ENCODE measurements at regions not wholly inside any gene's neighbourhood (a gene's known extent, or its start where the extent isn't known, plus 50 kb on each side); places are given as distances from the start of the nearest gene placed in this dataset.

GRCh38 chr12:13668880-13669279, 312.5 kb downstream of the GRIN2B start:
- no peak for DNase-seq

GRCh38 chr12:13666806-13667205, 314.6 kb downstream of the GRIN2B start:
- DNase-seq = no peak

GRCh38 chr12:13661005-13661887, 320.2 kb downstream of the GRIN2B start:
- no peak for DNase-seq

- no peak for DNase-seq
These were observed 326.9 kb downstream of the GRIN2B start for GRCh38 chr12:13654456-13654855.

GRCh38 chr12:13652105-13652504, 329.3 kb downstream of the GRIN2B start:
- DNase-seq = no peak

- DNase-seq = no peak
These were observed 345.7 kb downstream of the GRIN2B start for GRCh38 chr12:13635709-13636108.

- no peak for DNase-seq
These were observed 349.5 kb downstream of the GRIN2B start for GRCh38 chr12:13631873-13632272.

- no peak for DNase-seq
These were observed 351.0 kb downstream of the GRIN2B start for GRCh38 chr12:13630354-13630753.

GRCh38 chr12:13628067-13628466, 353.3 kb downstream of the GRIN2B start:
- DNase-seq = no peak

- DNase-seq = no peak
These were observed 353.9 kb downstream of the GRIN2B start for GRCh38 chr12:13627536-13627935.

GRCh38 chr12:13613297-13613696, 368.1 kb downstream of the GRIN2B start:
- no peak for DNase-seq

- no peak for DNase-seq
These were observed 371.3 kb downstream of the GRIN2B start for GRCh38 chr12:13609894-13610679.

- DNase-seq = no peak
These were observed 375.1 kb downstream of the GRIN2B start for GRCh38 chr12:13606290-13606689.

GRCh38 chr12:13603953-13604352, 377.4 kb downstream of the GRIN2B start:
- no peak for DNase-seq

GRCh38 chr12:13602172-13602571, 379.2 kb downstream of the GRIN2B start:
- no peak for DNase-seq

- no peak for DNase-seq
These were observed 382.2 kb downstream of the GRIN2B start for GRCh38 chr12:13599176-13599575.

GRCh38 chr12:13597837-13598236, 383.6 kb downstream of the GRIN2B start:
- no peak for DNase-seq

GRCh38 chr12:13597166-13597565, 384.2 kb downstream of the GRIN2B start:
- no peak for DNase-seq

- no peak for DNase-seq
These were observed 384.7 kb downstream of the GRIN2B start for GRCh38 chr12:13596714-13597113.

GRCh38 chr12:13595536-13596443, 385.6 kb downstream of the GRIN2B start:
- DNase-seq = no peak

GRCh38 chr12:13594731-13595514, 386.5 kb downstream of the GRIN2B start:
- no peak for DNase-seq
